Mesenchymal stem cell (in vitro differentiated cells and primary cell): ENCODE measurements at regions not wholly inside any gene's neighbourhood (a gene's known extent, or its start where the extent isn't known, plus 50 kb on each side); places are given as distances from the start of the nearest gene placed in this dataset.

Experiments used
- DNase-seq: peaks from one replicate; pipeline ENCODE4 v3.0.0-alpha.2; 2013
- H2AFZ ChIP-seq: one replicate; pipeline ENCODE4 v1.6.1; 2013; ENCODE audit warnings: low read depth, mild to moderate bottlenecking, control low read depth, inconsistent platforms, low read length, moderate library complexity
- H2AK5ac ChIP-seq: 2 replicates; pipeline ENCODE4 v1.6.1; 2013; ENCODE audit warnings: low read length, moderate library complexity, mild to moderate bottlenecking, inconsistent platforms; ENCODE audit not compliant: severe bottlenecking
- H2BK120ac ChIP-seq: one replicate; pipeline ENCODE4 v1.6.1; 2013; ENCODE audit warnings: low read depth, mild to moderate bottlenecking, inconsistent platforms, low read length, moderate library complexity
- H2BK12ac ChIP-seq, 2 experiments: one replicate each; pipeline ENCODE4 v1.6.1; 2013; ENCODE audit warnings: inconsistent platforms in 2 of 2, low read length in 2 of 2, mild to moderate bottlenecking in 2 of 2, moderate library complexity in 2 of 2, control low read depth in 1 of 2
- H2BK15ac ChIP-seq: one replicate; pipeline ENCODE4 v1.6.1; 2013; ENCODE audit warnings: mild to moderate bottlenecking, low read depth, inconsistent platforms; ENCODE audit not compliant: poor library complexity, severe bottlenecking
- H2BK5ac ChIP-seq: 2 replicates; pipeline ENCODE4 v1.6.1; 2013; ENCODE audit warnings: low read depth, mild to moderate bottlenecking, low read length, control low read depth, inconsistent platforms; ENCODE audit not compliant: poor library complexity, severe bottlenecking
- H3K14ac ChIP-seq, 2 experiments: one replicate each; pipeline ENCODE4 v1.6.1; 2013; ENCODE audit warnings: inconsistent platforms in 2 of 2, low read length in 2 of 2, control low read depth in 1 of 2, mild to moderate bottlenecking in 1 of 2, moderate library complexity in 1 of 2
- H3K18ac ChIP-seq, 2 experiments: one replicate each; pipeline ENCODE4 v1.6.1; 2013; ENCODE audit warnings: inconsistent platforms in 2 of 2, low read length in 2 of 2, control low read depth in 1 of 2, low read depth in 1 of 2, mild to moderate bottlenecking in 1 of 2
- H3K23ac ChIP-seq, 2 experiments: one replicate each; pipeline ENCODE4 v1.6.1; 2013; ENCODE audit warnings: inconsistent platforms in 2 of 2, low read length in 2 of 2, mild to moderate bottlenecking in 2 of 2, moderate library complexity in 2 of 2, control low read depth in 1 of 2
- H3K27ac ChIP-seq: 2 replicates; pipeline ENCODE4 v1.5.1; 2013; ENCODE audit warnings: mild to moderate bottlenecking, moderate library complexity, low read length, control low read depth, inconsistent platforms; ENCODE audit not compliant: poor library complexity, severe bottlenecking
- H3K27me3 ChIP-seq, 2 experiments: 2 replicates each; pipeline versions ENCODE4 v1.6.1 to v1.7.0; 2013; ENCODE audit warnings: low read length in 2 of 2, mild to moderate bottlenecking in 2 of 2, moderate library complexity in 2 of 2, control low read depth in 1 of 2, inconsistent platforms in 1 of 2; ENCODE audit not compliant: control insufficient read depth in 1 of 2, insufficient read depth in 1 of 2
- H3K36me3 ChIP-seq, 2 experiments: 2 replicates each; pipeline versions ENCODE4 v1.6.1 to v1.7.0; 2013; ENCODE audit warnings: low read length in 2 of 2, control low read depth in 1 of 2, inconsistent platforms in 1 of 2, low read depth in 1 of 2, mild to moderate bottlenecking in 1 of 2; ENCODE audit not compliant: insufficient read depth in 2 of 2, control insufficient read depth in 1 of 2
- H3K4ac ChIP-seq, 2 experiments: one replicate each; pipeline ENCODE4 v1.6.1; 2013; ENCODE audit warnings: inconsistent platforms in 2 of 2, low read length in 2 of 2, mild to moderate bottlenecking in 2 of 2, moderate library complexity in 2 of 2, control low read depth in 1 of 2, low read depth in 1 of 2
- H3K4me1 ChIP-seq: 2 replicates; pipeline ENCODE4 v1.6.1; 2013; ENCODE audit warnings: low read depth, low read length, control low read depth; ENCODE audit not compliant: control insufficient read depth, insufficient read depth
- H3K4me2 ChIP-seq: 2 replicates; pipeline ENCODE4 v1.6.1; 2013; ENCODE audit warnings: low read length, mild to moderate bottlenecking, inconsistent platforms; ENCODE audit not compliant: poor library complexity, severe bottlenecking
- H3K4me3 ChIP-seq, 2 experiments: 2 replicates each; pipeline versions ENCODE4 v1.5.1 to v1.7.0; 2013; ENCODE audit warnings: low read length in 2 of 2, mild to moderate bottlenecking in 2 of 2, control low read depth in 1 of 2, low read depth in 1 of 2; ENCODE audit not compliant: insufficient read depth in 1 of 2
- H3K79me1 ChIP-seq: replicated peaks from 2 replicates; pipeline ENCODE4 v1.6.1; 2013; ENCODE audit warnings: mild to moderate bottlenecking, control low read depth, low read length, inconsistent platforms; ENCODE audit not compliant: poor library complexity, severe bottlenecking
- H3K9ac ChIP-seq: 2 replicates; pipeline ENCODE4 v1.7.0; 2013; ENCODE audit warnings: mild to moderate bottlenecking, low read length, moderate library complexity
- H3K9me3 ChIP-seq: 2 replicates; pipeline ENCODE4 v1.7.0; 2013; ENCODE audit warnings: mild to moderate bottlenecking, low read length; ENCODE audit not compliant: control insufficient read depth
- H4K8ac ChIP-seq: one replicate; pipeline ENCODE4 v1.6.1; 2013; ENCODE audit warnings: inconsistent platforms, mild to moderate bottlenecking, low read length, moderate library complexity
- H4K91ac ChIP-seq: one replicate; pipeline ENCODE4 v1.6.1; 2013; ENCODE audit warnings: mild to moderate bottlenecking, low read length, inconsistent platforms
- WGBS: methylation state at CpG from one replicate; pipeline ENCODE4 v1.1.7; 2013; ENCODE audit warnings: mixed read lengths; 5-methylcytosine and 5-hydroxymethylcytosine counted together

DNA sequence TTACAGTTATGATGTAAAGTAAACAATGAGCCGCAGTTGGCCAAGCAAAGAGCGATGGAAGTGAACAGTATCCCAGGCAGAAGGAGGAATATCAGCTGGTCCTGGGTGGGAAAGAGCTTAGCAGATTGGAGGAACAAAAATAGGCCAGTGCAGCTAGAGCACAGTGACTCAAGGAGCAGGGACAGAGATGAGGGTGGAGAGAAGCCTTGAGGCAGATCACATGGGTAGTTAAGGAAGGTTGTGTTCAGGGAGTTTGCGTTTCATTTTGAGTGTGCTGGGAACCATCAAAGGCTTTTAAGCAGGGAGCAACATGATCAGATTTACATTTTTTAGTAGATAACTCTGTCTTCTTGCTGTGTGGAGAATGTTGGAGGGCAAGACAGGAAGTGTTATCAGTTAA is 113.6 kb downstream of the OAT start:
- Histone ChIP-seq H4K91ac (no peak overlapping the region), H4K8ac (peak overlapping the region; percentile 19), H3K9me3 (peaks cover 10% of the 10 kb centered on the region), H2BK12ac (no peak overlapping the region), H3K36me3 (no peaks in the 10 kb centered on the region), H2BK120ac (no peak overlapping the region), H3K23ac (no peak overlapping the region), H3K9ac (no peak overlapping the region), H3K4ac (no peak overlapping the region), H3K4me2 (no peak overlapping the region), H3K27ac (no peak overlapping the region), H3K14ac (no peak overlapping the region), H3K4me3 (no peak overlapping the region), H3K4me1 (peaks cover 13% of the 10 kb centered on the region), H3K27me3 (peaks cover 0 to 6% of the 10 kb centered on the region in 2 experiments), H2AK5ac (no peak overlapping the region), H3K79me1 (no peaks in the 10 kb centered on the region), H2AFZ (no peak overlapping the region), H2BK15ac (no peak overlapping the region), H3K18ac (no peak overlapping the region), H2BK5ac (no peak overlapping the region)
- 85% methylated on average over 3 of the region's 3 CpGs for WGBS
- peak; percentile 40 for DNase-seq

DNA sequence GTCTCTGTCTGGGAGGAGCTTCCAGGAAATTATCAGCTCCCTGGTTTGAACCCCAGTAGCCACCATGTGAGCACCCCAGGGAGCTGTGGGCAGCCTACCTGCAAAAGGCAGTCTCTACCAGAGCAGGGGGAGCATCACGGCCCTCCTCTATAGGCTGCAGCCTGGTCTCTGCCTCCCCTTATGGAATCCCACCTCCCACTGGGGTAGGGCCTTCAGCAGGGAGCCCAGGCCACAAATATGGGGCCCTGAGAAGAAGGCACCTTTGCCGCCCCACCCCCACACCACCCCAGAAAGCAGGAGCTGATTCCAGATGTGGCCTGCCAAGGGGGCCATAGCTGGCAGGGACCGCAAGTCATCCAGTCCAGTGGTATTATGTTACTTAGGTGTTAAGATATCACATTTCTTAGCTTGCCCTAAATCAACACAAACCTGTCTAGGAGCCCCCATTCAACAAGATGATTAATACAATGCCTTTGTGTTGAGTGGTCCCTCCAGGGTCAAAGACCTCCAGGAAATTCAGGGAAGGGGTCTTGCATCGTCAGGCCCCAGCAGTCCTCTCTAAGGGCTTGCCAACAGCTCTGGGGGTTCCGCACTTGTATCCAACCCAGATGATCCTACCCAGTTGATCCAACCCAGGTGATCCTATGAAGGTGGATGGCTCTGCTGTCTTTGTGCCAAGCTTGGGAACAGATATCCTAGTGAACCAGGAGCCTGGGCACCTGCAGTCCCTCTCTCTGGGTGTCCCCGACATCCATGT is 114.9 kb downstream of the OAT start:
- Histone ChIP-seq H3K9ac (no peak overlapping the region), H2BK12ac (no peak overlapping the region)

DNA sequence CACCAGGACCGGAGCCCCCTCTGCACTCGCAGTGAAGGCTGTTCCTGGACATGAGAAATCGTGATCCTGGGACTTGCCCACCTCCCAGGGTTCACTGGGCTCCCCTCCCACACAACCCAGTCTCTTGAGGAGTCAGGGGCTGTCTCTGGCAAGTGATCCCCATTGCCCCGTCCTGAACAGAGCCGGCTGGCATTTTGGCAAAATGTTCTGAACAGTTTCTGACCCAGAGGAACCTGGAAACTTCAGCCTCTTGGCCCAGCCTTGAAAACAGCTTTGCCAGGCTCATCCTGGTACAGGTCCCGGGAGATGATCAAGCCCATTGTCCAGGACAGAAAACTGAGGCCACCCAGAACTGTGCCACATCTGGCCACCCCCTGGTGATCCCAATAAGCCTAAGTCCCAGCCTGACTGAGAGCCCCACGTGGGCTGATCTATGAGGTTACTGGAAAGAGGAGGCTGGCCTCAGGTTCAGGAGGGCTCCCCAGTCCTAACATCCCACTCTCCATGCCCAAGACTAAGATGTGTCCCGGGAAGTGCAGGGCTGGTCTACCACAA is 115.7 kb downstream of the OAT start:
- H3K23ac ChIP-seq = no peak overlapping the region
- H3K27ac ChIP-seq = no peak overlapping the region
- H2BK12ac ChIP-seq = no peak overlapping the region
- no peak overlapping the region for H3K9ac ChIP-seq
- no peak overlapping the region for H2BK120ac ChIP-seq
- H2BK5ac ChIP-seq = no peak overlapping the region
- no peak overlapping the region for H3K4ac ChIP-seq
- no peak overlapping the region for H3K4me2 ChIP-seq
- no peaks in the 10 kb centered on the region for H3K36me3 ChIP-seq
- WGBS = 67% methylated on average over 7 of the region's 8 CpGs
- H4K8ac ChIP-seq = no peak overlapping the region
- H3K27me3 ChIP-seq = peaks cover 0 to 2% of the 10 kb centered on the region in 2 experiments
- no peak overlapping the region for H2AFZ ChIP-seq
- H3K14ac ChIP-seq = no peak overlapping the region
- peak overlapping the region; percentile 49 for H2AK5ac ChIP-seq
- no peak for DNase-seq
- no peak overlapping the region for H3K18ac ChIP-seq
- no peaks in the 10 kb centered on the region for H3K79me1 ChIP-seq
- H4K91ac ChIP-seq = no peak overlapping the region
- H3K4me3 ChIP-seq = no peak overlapping the region
- peaks cover 13% of the 10 kb centered on the region for H3K4me1 ChIP-seq
- H3K9me3 ChIP-seq = peaks cover 11% of the 10 kb centered on the region
- H2BK15ac ChIP-seq = peak overlapping the region; percentile 20

More for the DNA sequence above, 114.9 kb downstream of the OAT start:
- H2BK5ac ChIP-seq = no peak overlapping the region
- no peak for DNase-seq
- no peak overlapping the region for H3K14ac ChIP-seq
- H3K4ac ChIP-seq = no peak overlapping the region
- H2AFZ ChIP-seq = no peak overlapping the region
- peak overlapping the region; percentile 13 for H2AK5ac ChIP-seq
- no peak overlapping the region for H3K27ac ChIP-seq
- no peak overlapping the region for H4K8ac ChIP-seq
- no peak overlapping the region for H3K4me2 ChIP-seq
- peaks cover 14% of the 10 kb centered on the region for H3K4me1 ChIP-seq
- peaks cover 11% of the 10 kb centered on the region for H3K9me3 ChIP-seq
- H3K27me3 ChIP-seq = peaks cover 0 to 7% of the 10 kb centered on the region in 2 experiments
- no peak overlapping the region for H3K4me3 ChIP-seq
- no peak overlapping the region for H2BK15ac ChIP-seq
- no peaks in the 10 kb centered on the region for H3K36me3 ChIP-seq
- no peak overlapping the region for H3K23ac ChIP-seq
- no peak overlapping the region for H2BK120ac ChIP-seq
- 83% methylated on average over 5 of the region's 6 CpGs for WGBS
- no peak overlapping the region for H4K91ac ChIP-seq
- no peak overlapping the region for H3K18ac ChIP-seq
- H3K79me1 ChIP-seq = no peaks in the 10 kb centered on the region

DNA sequence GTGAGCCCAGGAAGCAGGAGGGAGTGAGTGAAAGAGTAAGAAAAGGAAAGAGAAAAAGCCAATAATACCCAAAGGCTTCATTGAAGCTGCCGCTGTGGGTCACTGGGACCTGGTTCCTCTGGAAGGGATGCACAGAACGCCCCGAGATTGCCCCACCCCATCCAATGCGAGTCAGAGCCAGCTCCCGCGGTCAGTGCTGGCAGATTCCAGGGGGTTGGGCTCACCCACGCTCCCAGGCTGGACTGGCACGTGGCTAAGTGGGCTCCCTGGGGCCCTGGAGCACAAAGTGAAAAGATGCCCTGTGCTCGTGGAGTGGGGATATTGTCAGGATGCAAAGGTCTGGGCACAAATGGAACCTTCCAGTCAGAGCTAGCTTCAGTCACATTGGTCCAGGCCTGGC is 117.0 kb downstream of the OAT start:
- Histone ChIP-seq H3K4ac (no peak overlapping the region), H3K4me1 (peaks cover 7% of the 10 kb centered on the region), H3K9me3 (peaks cover 16% of the 10 kb centered on the region), H4K8ac (no peak overlapping the region), H3K14ac (no peak overlapping the region), H3K79me1 (no peaks in the 10 kb centered on the region), H2AK5ac (no peak overlapping the region), H2BK5ac (no peak overlapping the region), H3K27me3 (peaks cover 0 to 2% of the 10 kb centered on the region in 2 experiments), H3K36me3 (no peaks in the 10 kb centered on the region), H3K4me2 (no peak overlapping the region), H3K27ac (no peak overlapping the region), H3K9ac (no peak overlapping the region), H3K18ac (no peak overlapping the region), H3K4me3 (no peak overlapping the region), H2BK12ac (no peak overlapping the region), H2AFZ (no peak overlapping the region), H3K23ac (no peak overlapping the region), H2BK120ac (no peak overlapping the region), H2BK15ac (no peak overlapping the region), H4K91ac (no peak overlapping the region)
- peak; percentile 14 for DNase-seq
- WGBS = 68% methylated on average over 9 of the region's 9 CpGs
